ENCODE measurements at regions not wholly inside any gene's neighbourhood (a gene's known extent, or its start where the extent isn't known, plus 50 kb on each side); places are given as distances from the start of the nearest gene placed in this dataset.
"Not testable (repeated sequence)": the region's sequence is repeated elsewhere in the genome, so short reads cannot be mapped to it uniquely, and the experiment has no call there.

DNA sequence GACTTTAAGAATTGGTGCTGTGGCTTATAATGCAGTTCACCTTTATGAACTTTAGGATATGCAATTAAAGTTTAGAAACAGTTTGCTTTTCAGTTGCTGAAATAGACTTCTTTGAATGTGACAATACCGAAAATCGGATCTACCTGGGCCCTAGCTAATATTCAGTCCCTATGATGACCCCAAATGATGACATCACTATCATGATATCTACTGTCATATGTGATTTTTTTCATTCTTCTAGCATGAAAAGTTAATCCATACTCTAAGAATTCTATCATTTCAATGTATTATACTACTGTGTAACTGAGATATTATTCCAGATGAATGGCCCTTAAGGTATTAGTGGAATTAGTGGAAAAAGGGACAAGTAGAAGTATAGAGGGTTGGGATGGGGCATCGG lies 487.2 kb upstream of the TUSC1 start:
- intact Hi-C loops (cut with DNase I), result no loop called here
- no peak for ATAC-seq
- DNase-seq, result no peak

DNA sequence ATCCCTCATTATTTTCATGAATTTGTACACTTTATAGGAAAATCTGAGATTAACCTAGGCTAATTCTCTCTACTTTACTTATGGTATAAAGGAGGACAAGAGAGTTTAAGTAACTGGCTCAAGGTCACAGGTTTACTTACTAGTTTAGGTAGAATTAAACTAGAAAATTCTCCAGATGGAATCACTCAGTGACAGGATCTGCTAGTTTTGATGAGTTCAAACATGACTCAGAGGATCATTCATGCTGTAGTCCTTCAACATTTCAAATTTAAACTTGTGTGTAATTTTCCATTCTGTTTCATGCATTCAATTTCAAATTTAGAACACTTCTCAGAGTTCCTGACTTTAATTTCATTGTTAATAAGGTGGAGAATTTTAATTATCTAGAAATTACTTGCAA lies 485.7 kb upstream of the TUSC1 start:
- intact Hi-C loops (cut with DNase I), result no loop called here
- DNase-seq, result no peak
- no peak for ATAC-seq

DNA sequence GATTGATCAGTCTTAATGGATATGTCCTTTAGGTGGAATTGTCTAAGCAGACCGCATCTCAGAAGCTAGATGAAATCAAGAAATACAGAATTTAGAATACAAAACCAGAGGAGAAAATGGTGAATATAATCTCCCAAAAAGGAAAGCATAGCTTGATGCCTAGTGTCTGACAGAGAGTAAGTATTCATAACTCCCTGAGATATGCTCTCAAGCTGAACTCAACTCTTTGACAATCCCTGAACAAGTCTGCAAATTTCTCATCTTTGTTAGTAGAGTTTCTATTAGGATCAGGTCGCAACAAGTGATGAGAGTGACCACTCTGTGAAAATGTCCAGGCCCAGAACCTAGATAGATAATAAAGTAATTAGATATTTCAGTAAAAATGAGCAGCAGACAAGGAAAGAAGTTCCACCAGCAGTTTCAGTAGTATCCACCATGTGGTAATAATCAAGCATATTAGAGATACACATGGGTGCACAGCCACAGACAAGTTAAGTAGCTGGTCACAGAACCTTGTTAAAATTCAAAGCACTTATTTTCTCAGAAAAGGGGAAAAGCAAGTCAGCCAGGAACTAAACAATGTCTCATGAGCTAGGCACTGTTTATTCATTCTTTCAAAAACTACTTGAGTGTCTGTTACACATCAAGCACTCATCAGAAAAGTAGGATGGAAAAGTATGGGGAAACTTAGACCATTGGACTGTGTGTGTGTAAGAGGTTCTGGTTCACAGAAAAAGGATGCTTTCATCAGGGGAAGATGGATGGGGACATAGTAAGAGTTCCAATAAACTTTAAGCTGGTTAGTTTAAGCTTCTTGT lies 481.5 kb upstream of the TUSC1 start:
- DNase-seq (no peak), ATAC-seq (no peak)
- intact Hi-C loops (cut with DNase I), result no loop called here

DNA sequence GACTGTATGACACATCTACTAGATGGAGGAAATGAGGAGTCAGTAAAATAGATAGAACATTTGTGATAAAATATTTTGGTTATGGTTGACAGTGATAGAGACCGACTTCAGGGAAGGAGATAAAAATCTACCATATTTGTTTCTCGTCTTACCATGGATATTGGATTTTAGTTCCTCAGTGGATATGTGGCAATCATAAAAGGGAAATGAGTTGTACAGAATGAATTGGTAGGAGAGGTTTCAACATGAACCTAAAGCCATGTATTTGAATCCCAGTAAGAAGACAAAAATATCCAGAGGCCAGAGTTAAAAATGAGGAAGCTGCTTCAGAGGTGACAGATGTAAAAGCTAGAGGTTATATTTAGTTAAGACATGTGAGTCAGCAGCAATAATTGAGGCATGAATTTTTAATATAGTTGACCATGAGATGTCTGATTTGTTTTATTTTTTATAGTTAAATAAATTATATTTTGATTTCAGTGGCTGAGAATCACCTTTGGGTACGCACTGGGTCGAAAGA lies 480.4 kb upstream of the TUSC1 start:
- ATAC-seq (no peak), DNase-seq (no peak)
- intact Hi-C loops (cut with DNase I), result no loop called here

DNA sequence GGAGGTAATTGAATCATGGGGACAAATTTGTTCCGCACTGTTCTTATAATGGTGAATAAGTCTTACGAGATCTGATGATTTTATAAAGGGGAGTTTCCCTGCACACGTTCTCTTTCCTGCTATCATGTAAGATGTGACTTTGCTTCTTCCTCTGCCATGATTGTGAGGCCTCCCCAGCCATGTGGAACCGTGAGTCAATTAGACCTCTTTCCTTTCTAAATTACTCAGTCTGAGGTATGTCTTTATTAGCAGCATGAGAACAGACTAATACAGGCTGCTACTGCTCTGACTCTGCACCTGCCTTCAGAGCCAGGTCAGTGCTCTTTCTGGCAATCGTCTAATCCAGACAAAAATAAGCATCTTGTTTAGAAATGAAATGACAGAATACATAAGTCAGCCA lies 479.2 kb upstream of the TUSC1 start:
- intact Hi-C loops (cut with DNase I), result no loop called here
- ATAC-seq (no peak), DNase-seq (no peak)

DNA sequence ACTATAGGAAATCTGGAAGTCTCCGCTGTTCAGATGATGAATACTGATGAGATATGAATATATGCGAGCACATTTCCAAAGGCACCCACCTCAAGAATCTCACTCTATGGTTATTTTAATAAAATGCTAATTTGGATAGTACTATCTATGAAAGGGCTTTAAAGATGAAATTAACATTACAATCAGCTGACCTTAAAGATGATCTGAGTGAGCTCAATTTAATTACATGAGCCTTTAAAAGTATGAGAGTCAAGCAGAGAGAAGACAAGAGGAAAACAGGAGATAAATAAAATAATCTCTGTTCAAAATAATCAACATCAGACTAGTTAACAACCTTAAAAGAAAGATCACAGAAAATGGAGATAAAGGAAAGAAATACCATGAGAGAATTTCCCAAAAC lies 474.1 kb upstream of the TUSC1 start:
- no peak for ATAC-seq
- intact Hi-C loops (cut with DNase I), result no loop called here
- no peak for DNase-seq

DNA sequence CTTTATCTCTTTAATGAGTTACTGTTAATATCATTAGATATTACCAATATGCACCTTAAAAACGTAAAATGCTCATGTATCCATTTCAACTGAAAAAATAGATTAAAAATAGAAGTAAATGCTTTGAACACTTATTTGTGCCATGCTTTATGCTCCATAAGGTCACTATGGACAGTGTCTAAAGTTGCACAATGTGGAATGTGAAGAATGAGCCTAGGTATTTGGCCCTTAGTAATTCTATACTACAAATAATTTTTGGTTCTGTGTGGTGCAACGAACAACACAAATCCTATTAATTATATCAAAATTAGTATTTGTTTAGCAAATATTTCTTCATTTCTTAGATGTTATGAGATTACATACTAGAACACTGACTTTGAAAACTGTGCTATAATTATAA lies 469.9 kb upstream of the TUSC1 start:
- no peak for ATAC-seq
- intact Hi-C loops (cut with DNase I), result no loop called here

DNA sequence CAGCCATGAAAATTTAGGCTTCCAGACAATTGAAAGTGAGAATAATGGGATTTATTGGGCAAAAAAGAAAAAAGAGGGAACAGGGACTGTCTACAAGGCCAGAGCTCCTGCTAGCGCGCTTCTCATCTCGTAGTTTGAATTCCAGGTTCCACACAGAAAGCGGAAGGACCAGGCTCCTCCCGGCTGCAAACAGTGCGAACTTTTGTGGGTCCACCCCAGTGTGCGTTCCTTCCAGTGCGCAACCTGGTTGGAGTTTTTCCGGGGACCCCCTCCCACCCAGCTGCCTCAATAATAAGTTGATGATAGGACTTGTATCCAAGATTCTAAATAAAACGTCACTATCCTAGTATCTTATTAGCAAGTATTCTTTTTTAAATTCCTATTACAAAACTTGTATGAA lies 467.7 kb upstream of the TUSC1 start:
- no peak for DNase-seq
- intact Hi-C loops (cut with DNase I), result no loop called here
- ATAC-seq, result no peak

More for the DNA sequence above, 469.9 kb upstream of the TUSC1 start:
- no peak for DNase-seq

DNA sequence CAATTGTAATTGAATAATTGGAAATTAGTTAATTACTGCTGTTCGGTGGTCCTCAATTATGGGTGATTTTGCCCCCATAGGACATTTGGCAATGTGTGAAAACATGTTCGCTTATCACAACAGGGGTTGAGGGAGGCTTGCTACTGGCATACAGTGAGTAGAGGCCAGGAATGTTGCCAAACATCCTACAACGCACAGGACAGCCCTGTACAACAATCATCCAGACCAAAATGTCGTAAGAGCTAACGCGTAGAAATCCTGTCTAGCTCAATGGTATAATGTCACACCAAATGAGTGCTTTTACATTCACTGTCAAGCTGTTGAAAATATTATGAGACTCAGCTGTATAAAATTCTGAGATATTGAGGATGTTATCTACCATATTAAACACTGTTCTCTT lies 464.4 kb upstream of the TUSC1 start:
- ATAC-seq, result no peak
- intact Hi-C loops (cut with DNase I), result no loop called here
- DNase-seq, result no peak

DNA sequence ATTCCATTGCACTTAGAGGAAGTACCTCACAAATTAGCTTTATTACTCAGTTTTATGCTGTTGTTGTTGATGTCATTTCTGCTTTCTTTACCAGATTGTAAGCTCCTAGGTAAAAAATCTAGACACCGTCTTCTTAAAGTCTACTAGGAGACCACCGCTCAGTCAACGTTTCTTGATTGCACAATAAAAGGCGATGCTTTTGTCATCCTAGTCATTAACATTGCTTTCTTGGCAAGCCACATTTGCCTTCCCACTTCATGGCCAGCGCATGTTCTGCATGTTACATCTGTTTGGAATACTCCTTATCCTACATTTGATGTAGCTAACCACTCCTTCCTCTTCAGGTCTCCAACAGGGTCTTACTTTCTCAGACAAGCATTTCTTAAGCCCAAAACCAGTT lies 464.0 kb upstream of the TUSC1 start:
- ATAC-seq (no peak), DNase-seq (no peak)
- intact Hi-C loops (cut with DNase I), result no loop called here

DNA sequence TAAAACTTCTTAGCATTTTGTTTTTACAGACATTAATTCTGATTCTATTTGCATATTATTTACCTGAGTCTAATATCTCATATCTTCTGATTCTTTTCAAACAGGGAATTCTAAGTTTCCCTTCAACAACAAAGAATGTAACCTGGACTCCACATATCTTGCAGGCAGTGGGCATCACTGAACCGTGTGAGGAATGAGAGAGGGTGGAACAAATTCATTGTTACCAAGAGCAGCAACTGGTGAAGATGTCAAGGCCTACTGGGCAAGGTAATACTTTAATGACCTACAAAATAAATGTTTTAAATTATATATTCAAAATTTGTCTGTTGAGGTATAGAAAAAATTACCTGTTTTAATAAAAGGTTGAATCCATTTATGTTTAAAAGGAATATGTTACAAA lies 455.3 kb upstream of the TUSC1 start:
- no peak for ATAC-seq
- intact Hi-C loops (cut with DNase I), result no loop called here
- no peak for DNase-seq

DNA sequence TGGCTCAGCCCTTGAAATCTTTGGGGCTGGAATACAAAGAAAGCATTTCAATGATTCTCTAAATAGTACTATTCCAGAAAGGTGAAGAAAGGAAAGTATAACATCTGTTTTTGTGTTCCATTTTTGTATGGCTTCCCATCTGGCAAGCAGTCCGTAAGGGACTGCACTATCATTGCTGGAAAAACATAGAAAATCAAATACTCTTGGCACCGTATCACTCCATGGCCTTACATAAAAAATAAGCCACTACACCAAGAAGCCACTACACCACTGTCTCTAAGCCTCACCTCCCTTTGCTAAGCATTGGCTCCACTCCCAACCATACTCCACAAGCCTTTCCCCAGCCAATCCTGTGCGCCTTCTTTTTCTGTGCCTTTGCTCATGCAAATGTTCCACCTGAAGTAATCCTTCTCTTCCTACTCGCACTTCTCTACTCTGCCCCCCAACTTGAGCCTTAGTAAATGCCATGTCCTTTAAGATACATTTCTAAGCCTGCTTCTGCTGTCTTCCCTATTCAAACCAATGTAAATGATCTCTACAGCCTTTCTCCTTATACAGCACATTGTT lies 454.6 kb upstream of the TUSC1 start:
- DNase-seq, result no peak
- intact Hi-C loops (cut with DNase I), result no loop called here
- ATAC-seq, result no peak

DNA sequence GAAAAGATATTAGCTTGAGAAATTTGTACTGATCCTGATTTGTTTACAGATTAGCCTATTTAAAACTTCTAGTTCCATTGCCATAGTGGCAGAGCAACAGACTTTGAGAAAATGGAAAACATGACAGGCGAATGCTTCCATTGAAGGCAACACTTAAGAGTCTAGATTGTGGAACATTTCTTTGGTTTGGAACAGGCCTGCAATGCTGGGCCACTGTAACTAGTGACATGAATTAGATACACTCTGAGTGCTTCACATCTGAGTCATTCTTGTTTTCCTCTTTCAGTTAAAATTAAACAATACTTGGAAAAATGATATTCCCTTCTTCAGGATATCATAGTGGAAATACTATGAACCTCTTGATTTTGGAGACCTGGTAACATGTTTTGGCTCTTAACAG lies 453.6 kb upstream of the TUSC1 start:
- intact Hi-C loops (cut with DNase I), result no loop called here
- ATAC-seq, result no peak
- no peak for DNase-seq

DNA sequence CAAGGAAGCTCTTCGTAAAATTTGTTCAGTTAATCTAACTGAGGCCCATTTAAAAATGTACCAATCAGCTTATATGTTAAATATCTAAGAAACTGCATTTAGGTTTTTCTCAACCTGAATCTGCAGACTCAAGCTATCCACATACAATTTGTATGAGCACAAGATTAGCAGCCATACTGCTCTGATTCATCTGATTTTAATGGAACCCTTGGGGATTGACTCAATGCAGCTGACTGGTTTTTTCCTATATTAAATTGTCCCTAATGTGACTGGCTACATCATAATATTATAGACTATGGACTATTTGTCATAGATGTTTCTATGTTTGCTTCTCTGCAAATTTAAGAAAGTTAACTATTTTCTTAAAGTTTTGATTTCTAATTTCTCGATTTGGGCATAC lies 451.0 kb upstream of the TUSC1 start:
- DNase-seq (no peak), ATAC-seq (no peak)
- intact Hi-C loops (cut with DNase I), result no loop called here

DNA sequence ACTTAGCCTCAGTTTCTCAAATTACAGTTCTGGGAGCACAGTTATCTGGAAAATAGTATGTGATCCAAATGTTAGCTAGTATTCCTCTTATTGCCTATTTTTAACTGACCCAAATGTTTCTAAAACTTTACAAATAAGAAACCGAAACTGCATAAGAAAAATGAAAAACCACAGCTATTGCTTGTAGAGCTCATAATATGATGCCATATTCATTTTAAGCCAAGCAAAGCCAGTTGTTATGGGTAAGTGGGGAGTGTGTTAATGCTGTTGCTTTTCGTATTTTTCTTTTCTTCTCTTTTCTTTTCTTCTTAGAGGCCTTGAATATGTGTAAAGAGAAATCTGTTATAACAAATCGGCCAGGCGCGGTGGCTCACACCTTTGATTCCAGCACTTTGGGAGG lies 447.4 kb upstream of the TUSC1 start:
- intact Hi-C loops (cut with DNase I), result no loop called here
- DNase-seq (no peak), ATAC-seq (no peak)

DNA sequence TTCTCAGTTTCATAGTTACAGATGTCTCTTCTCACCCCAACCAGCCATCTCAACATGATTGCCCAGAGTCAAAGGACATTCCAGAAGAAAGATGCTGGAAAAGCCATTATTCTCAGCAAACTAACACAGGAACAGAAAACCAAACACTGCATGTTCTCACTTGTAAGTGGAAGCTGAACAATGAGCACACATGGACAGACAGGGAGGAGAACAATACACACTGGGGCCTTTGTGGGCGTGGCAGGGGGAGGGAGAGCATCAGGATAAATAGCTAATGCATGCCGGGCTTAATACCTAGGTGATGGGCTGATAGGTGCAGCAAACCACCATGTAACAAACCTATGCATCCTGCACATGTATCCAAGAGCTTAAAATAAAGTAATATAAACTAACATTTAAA lies 437.8 kb upstream of the TUSC1 start:
- intact Hi-C loops (cut with DNase I); ATAC-seq; DNase-seq: not testable (repeated sequence)

DNA sequence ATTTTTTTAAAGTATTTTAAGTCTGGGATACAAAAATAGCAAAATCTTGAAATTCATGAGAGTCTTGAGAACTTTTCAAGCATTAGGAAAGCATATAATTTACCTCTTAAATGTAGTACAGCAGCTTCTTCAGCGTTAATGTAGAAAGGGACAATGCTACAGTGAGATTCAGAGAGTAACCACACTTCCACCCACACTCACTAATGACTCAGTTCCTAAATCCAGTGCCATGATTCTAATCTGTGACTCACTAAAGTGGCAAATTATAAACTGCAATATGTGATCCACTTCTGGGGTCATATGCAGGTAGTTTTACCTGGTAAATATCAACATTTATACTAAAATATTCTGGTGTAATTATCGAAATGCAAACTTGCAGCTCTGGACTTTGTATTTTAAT lies 434.5 kb upstream of the TUSC1 start:
- intact Hi-C loops (cut with DNase I), result no loop called here
- ATAC-seq (no peak), DNase-seq (no peak)

DNA sequence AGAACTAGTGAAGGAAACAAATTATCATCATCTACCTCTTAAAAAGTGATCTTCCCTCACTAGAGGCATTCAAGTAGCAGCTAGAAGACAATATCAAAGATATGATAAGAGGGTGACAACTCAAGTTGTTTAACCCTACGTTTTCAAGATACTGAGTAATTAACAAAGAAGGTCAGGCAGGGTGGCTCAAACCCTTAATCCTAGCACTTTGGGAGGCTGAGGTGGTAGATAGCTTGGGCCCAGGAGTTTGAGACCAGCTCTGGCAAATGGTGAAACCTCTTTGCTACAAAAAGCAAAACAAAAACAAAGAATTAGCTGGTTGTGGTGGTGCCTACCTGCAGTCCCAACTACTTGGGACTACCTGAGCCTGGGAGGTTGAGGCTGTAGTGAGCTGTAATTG lies 408.2 kb upstream of the TUSC1 start:
- DNase-seq, result no peak
- intact Hi-C loops (cut with DNase I), result no loop called here
- no peak for ATAC-seq

DNA sequence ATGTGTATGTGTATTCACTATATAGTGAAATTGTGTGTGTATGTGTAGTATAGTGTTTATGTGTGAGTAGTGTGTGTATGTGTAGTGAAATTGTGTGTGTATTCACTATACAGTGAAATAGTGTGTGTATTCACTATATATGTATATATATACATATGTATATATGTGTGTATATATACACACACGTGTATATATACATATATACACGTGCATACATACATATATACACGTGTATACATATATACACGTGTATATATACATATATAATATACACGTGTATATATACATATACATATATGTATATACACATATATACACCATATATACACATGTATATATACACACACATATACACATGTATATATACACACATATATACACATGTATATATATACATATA lies 403.6 kb upstream of the TUSC1 start:
- intact Hi-C loops (cut with DNase I), result no loop called here

DNA sequence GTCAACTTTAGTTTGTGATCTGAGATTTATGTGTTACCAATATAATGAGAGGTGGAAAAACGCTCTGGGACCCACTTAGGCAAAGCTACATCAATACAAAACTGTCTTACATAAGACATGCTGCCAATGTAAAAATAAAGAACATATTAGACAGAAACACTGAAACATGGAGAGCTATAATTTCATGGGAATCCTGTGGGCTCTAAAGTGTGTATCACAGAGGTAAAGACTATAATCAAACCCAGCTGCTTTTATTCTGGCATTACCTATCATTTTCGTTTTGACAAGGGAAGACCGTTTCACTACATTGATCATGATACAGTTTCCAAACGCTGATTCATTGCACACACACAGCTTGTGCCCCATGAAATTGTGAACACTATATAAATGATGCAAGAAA lies 400.5 kb upstream of the TUSC1 start:
- ATAC-seq, result no peak
- no peak for DNase-seq
- intact Hi-C loops (cut with DNase I), result no loop called here

More for the DNA sequence above, 403.6 kb upstream of the TUSC1 start:
- no peak for ATAC-seq
- no peak for DNase-seq

DNA sequence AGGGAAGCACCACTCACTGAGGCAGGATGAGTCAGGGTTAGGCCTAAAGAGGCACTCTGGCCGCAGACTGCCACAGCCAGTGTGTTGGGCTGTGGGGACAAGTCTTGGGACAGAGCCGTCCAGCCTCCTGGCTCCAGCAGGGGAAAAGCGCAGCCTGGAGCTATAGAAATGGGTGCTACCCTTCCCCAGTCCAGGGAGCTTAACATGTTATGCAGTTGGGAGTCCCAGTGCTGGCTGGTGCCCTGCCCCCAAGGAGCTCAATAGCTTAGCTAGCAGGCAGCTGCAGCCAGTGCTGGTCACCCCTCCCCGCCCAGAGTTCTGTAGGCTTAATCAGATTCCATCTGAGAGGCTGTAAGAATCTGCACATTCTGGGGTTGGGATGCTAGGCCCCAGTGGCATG lies 399.6 kb upstream of the TUSC1 start:
- no peak for ATAC-seq
- intact Hi-C loops (cut with DNase I), result no loop called here
- DNase-seq, result no peak

All from left cardiac atrium (tissue), 4 donors.